Panc1 (cell line): ENCODE measurements at regions not wholly inside any gene's neighbourhood (a gene's known extent, or its start where the extent isn't known, plus 50 kb on each side); places are given as distances from the start of the nearest gene placed in this dataset.

Experiments used
- ATAC-seq: fragments of 200-7000 bp; cut with Tn5 transposase; 2 replicates; pipeline ENCODE4 v1.9.1; 2020; ENCODE audit warnings: mild to moderate bottlenecking, moderate library complexity
- BruUV-seq: library from RNA; stranded (reverse); fragments of 400-500 nt; replicated peaks from 2 replicates; lab custom pipeline; 2021; lab: Mats Ljungman, UMichigan
- CTCF ChIA-PET: fragments of 300-600 bp; sonication (Branson Sonifier 250); formaldehyde crosslinking; loops from one replicate; lab custom pipeline; 2022; ENCODE audit warnings: antibody characterized with exemption; lab: Charles Lee
- POLR2A ChIA-PET: fragments of 300-600 bp; sonication (Branson Sonifier 250); formaldehyde crosslinking; loops from one replicate; lab custom pipeline; 2022; ENCODE audit warnings: antibody characterized with exemption; lab: Charles Lee
- DNase-seq: peaks from one replicate; pipeline ENCODE4 v3.0.0-alpha.2; 2010; ENCODE audit warnings: low read depth, low spot score
- H3K27ac ChIP-seq: 2 replicates; pipeline ENCODE4 v1.5.1; 2011; ENCODE audit warnings: mild to moderate bottlenecking, low read length, inconsistent platforms
- H3K27me3 ChIP-seq: fragments of 200-500 bp; sonication (Bioruptor generic); 2 replicates; pipeline ENCODE4 v1.6.0; 2014; ENCODE audit warnings: low read length, inconsistent platforms; ENCODE audit not compliant: control insufficient read depth, insufficient read depth
- H3K36me3 ChIP-seq: fragments of 200-500 bp; sonication (Bioruptor generic); 2 replicates; pipeline ENCODE4 v1.5.1; 2014; ENCODE audit warnings: inconsistent platforms, mild to moderate bottlenecking, low read length, moderate library complexity; ENCODE audit not compliant: control insufficient read depth, insufficient read depth
- H3K4me1 ChIP-seq: 2 replicates; pipeline ENCODE4 v1.5.1; 2011; ENCODE audit warnings: inconsistent platforms, mild to moderate bottlenecking, low read length, moderate library complexity; ENCODE audit not compliant: control insufficient read depth, insufficient read depth
- H3K4me3 ChIP-seq, 2 experiments: 2 replicates each; pipeline ENCODE4 v1.5.1; 2011 to 2012; ENCODE audit warnings: low read depth in 2 of 2, low read length in 2 of 2, mild to moderate bottlenecking in 2 of 2, inconsistent platforms in 1 of 2, moderate library complexity in 1 of 2
- H3K9me3 ChIP-seq: fragments of 200-500 bp; sonication (Bioruptor generic); 2 replicates; pipeline ENCODE4 v1.5.1; 2014; ENCODE audit warnings: low read depth, mild to moderate bottlenecking, inconsistent platforms, low read length, moderate library complexity; ENCODE audit not compliant: control insufficient read depth, insufficient read depth
- CTCF ChIP-seq: fragments of 450-650 bp; IDR thresholded peaks from 2 replicates; pipeline ENCODE4 v1.5.1; 2017; ENCODE audit warnings: mild to moderate bottlenecking
- POLR2AphosphoS5 ChIP-seq: IDR thresholded peaks from 2 replicates; pipeline ENCODE4 v1.6.1; 2012; ENCODE audit warnings: mild to moderate bottlenecking, low read depth, low read length, moderate library complexity
- SIN3A ChIP-seq: IDR thresholded peaks from 2 replicates; pipeline ENCODE4 v1.6.1; 2012; ENCODE audit warnings: low read depth, mild to moderate bottlenecking, low read length, moderate library complexity, borderline replicate concordance; ENCODE audit not compliant: insufficient read depth
- TCF7L2 ChIP-seq: IDR thresholded peaks from 2 replicates; pipeline ENCODE4 v1.6.1; 2011; ENCODE audit warnings: mild to moderate bottlenecking, low read depth, low read length, inconsistent platforms
- in situ Hi-C: cut with HindIII; loops from 2 replicates; pipeline ENCODE4 v1.10.0; 2016; ENCODE audit warnings: low sequenced_read_pairs, low pct_unique_long_range_greater_than_20kb
- intact Hi-C: fragments of 100-400 bp; cut with micrococcal nuclease; formaldehyde crosslinking; loops from one replicate; pipeline ENCODE4 v1.10.0; 2022; ENCODE audit not compliant: unreplicated experiment
- TF ChIP-seq, protein P1 (sequence below), 2 experiments: IDR thresholded peaks; 2 replicates each; pipeline ENCODE4 v1.6.1; 2011 to 2012; ENCODE audit warnings: low read depth in 2 of 2, control low read depth in 1 of 2, low read length in 1 of 2, mild to moderate bottlenecking in 1 of 2, moderate library complexity in 1 of 2; ENCODE audit not compliant: insufficient read depth in 1 of 2

GRCh38 chr5:71982717-71983395, 124.4 kb upstream of the MAP1B start:
- ChIA-PET POLR2A (no interaction called here), CTCF (no interaction called here)
- Histone ChIP-seq H3K4me1 (no peaks in the 10 kb centered on the region), H3K27ac (no peak overlapping the region), H3K27me3 (no peaks in the 10 kb centered on the region), H3K9me3 (peaks cover 14% of the 10 kb centered on the region; the same call in 1 of the 2 replicates), H3K36me3 (no peaks in the 10 kb centered on the region), H3K4me3 (no peak overlapping the region)
- BruUV-seq: no TSS peak
- in situ Hi-C loops: no loop called here
- TF ChIP-seq SIN3A (no peak), CTCF (no peak), POLR2AphosphoS5 (no peak), TCF7L2 (no peak)
- TF ChIP-seq, protein P1, sequence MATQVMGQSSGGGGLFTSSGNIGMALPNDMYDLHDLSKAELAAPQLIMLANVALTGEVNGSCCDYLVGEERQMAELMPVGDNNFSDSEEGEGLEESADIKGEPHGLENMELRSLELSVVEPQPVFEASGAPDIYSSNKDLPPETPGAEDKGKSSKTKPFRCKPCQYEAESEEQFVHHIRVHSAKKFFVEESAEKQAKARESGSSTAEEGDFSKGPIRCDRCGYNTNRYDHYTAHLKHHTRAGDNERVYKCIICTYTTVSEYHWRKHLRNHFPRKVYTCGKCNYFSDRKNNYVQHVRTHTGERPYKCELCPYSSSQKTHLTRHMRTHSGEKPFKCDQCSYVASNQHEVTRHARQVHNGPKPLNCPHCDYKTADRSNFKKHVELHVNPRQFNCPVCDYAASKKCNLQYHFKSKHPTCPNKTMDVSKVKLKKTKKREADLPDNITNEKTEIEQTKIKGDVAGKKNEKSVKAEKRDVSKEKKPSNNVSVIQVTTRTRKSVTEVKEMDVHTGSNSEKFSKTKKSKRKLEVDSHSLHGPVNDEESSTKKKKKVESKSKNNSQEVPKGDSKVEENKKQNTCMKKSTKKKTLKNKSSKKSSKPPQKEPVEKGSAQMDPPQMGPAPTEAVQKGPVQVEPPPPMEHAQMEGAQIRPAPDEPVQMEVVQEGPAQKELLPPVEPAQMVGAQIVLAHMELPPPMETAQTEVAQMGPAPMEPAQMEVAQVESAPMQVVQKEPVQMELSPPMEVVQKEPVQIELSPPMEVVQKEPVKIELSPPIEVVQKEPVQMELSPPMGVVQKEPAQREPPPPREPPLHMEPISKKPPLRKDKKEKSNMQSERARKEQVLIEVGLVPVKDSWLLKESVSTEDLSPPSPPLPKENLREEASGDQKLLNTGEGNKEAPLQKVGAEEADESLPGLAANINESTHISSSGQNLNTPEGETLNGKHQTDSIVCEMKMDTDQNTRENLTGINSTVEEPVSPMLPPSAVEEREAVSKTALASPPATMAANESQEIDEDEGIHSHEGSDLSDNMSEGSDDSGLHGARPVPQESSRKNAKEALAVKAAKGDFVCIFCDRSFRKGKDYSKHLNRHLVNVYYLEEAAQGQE (IDR thresholded peaks at IDR 0.05; ENCODE audit: insufficient read depth in 1 of 2, low read depth in 2 of 2, low read length in 1 of 2): no peak
- intact Hi-C loops: no loop called here
- ATAC-seq (no peak), DNase-seq (no peak)

GRCh38 chr5:71986101-71986500, 121.2 kb upstream of the MAP1B start:
- TF ChIP-seq CTCF (no peak), POLR2AphosphoS5 (no peak), TCF7L2 (no peak), SIN3A (no peak)
- TF ChIP-seq, protein P1 (IDR thresholded peaks at IDR 0.05; ENCODE audit: insufficient read depth in 1 of 2, low read depth in 2 of 2, low read length in 1 of 2): no peak
- DNase-seq: no peak
- H3K4me3 ChIP-seq: no peak overlapping the region
- in situ Hi-C loops (no loop called here), intact Hi-C loops (no loop called here)
- H3K36me3 ChIP-seq: no peaks in the 10 kb centered on the region
- ChIA-PET CTCF (no interaction called here), POLR2A (no interaction called here)
- BruUV-seq: no TSS peak
- no peaks in the 10 kb centered on the region for H3K4me1 ChIP-seq
- H3K27me3 ChIP-seq: no peaks in the 10 kb centered on the region; the same call in 1 of the 2 replicates
- H3K9me3 ChIP-seq: peaks cover 12% of the 10 kb centered on the region; the same call in 1 of the 2 replicates
- H3K27ac ChIP-seq: no peak overlapping the region
- no peak for ATAC-seq
